Body of pancreas (tissue), 4 donors: ENCODE measurements at regions not wholly inside any gene's neighbourhood (a gene's known extent, or its start where the extent isn't known, plus 50 kb on each side); places are given as distances from the start of the nearest gene placed in this dataset.

Source experiments
- ATAC-seq: fragments of 150-250 bp; one replicate; pipeline ENCODE4 v1.9.1; 2016
- DNase-seq, 4 donors: peaks; one replicate each; pipeline ENCODE4 v3.0.0-alpha.2; 2019
- H3K27ac ChIP-seq, 4 donors: fragments of 200-600 bp; sonication (generic); 1 replicate in 3 of 4; 2 replicates in 1 of 4; pipeline versions ENCODE4 v1.5.1 to v1.6.1; 2016 to 2019; ENCODE audit warnings: mild to moderate bottlenecking in 1 of 4, mixed read lengths in 1 of 4, moderate library complexity in 1 of 4
- H3K27me3 ChIP-seq, 2 donors: fragments of 200-600 bp; sonication (generic); one replicate each; pipeline ENCODE4 v1.6.0; 2016; ENCODE audit warnings: mild to moderate bottlenecking in 1 of 2
- H3K36me3 ChIP-seq, 2 donors: fragments of 200-600 bp; sonication (generic); replicated peaks in 1 of 2; 2 replicates each; pipeline ENCODE4 v1.5.1; 2016; ENCODE audit warnings: low read depth in 2 of 2; ENCODE audit not compliant: insufficient read depth in 1 of 2
- H3K4me1 ChIP-seq: fragments of 200-600 bp; sonication (generic); one replicate; pipeline ENCODE4 v1.6.0; 2016
- H3K4me3 ChIP-seq, 2 donors: fragments of 200-600 bp; sonication (generic); 1 replicate in 1 of 2; 2 replicates in 1 of 2; pipeline ENCODE4 v1.5.1; 2016 to 2019
- H3K9me3 ChIP-seq, 3 donors: fragments of 200-600 bp; sonication (generic); 1 replicate in 2 of 3; 2 replicates in 1 of 3; pipeline ENCODE4 v1.5.1; 2016
- CTCF ChIP-seq, 7 experiments: fragments of 450-650 bp in 4 of 7; fragments of 200-600 bp in 3 of 7; sonication (generic) in 3 of 7; IDR thresholded peaks; one replicate each; pipeline ENCODE4 v1.5.1; 2016 to 2019; ENCODE audit warnings: antibody characterized with exemption in 7 of 7
- POLR2A ChIP-seq, 3 donors: fragments of 450-650 bp; IDR thresholded peaks; one replicate each; pipeline ENCODE4 v1.6.1; 2016; ENCODE audit warnings: antibody characterized with exemption in 3 of 3, mild to moderate bottlenecking in 2 of 3
- whole genome bisulfite sequencing, 2 donors: methylation state at CpG; one replicate each; pipeline ENCODE4 v1.1.5; 2017; 5-methylcytosine and 5-hydroxymethylcytosine counted together
- intact Hi-C: fragments of 100-400 bp; cut with DNase I; formaldehyde crosslinking; loops from one replicate; pipeline ENCODE4 v1.15.1; 2023

- Histone ChIP-seq H3K27ac (no peak overlapping the region), H3K9me3 (no peaks in the 10 kb centered on the region), H3K4me1 (no peaks in the 10 kb centered on the region), H3K36me3 (no peaks in the 10 kb centered on the region), H3K27me3 (no peaks in the 10 kb centered on the region), H3K4me3 (no peak overlapping the region)
- DNase-seq (no peak), ATAC-seq (no peak)
- no peak for TF ChIP-seq POLR2A (IDR thresholded peaks at IDR 0.05)
- TF ChIP-seq CTCF (IDR thresholded peaks at IDR 0.05) = no peak
- intact Hi-C loops = no loop called here
These were observed 620.7 kb downstream of the NYAP2 start for GRCh38 chr2:226020176-226020575.

DNA sequence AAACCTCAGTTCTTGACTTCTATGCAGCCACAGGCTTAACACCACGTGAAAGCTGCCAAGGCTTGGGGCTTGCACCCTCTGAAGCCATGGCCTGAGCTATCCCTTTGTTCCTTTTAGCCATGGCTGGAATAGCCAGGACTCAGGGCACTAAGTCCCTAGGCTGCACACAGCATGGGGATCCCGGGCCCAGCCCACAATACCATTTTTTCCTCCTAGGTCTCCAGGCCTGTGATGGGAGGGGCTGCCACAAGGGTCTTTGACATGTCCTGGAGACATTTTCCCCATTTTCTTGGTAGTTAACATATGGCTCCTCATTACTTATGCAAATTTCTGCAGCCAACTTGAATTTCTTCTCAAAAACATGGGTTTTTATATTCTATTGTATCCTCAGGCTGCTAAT, 619.1 kb downstream of the NYAP2 start:
- H3K4me1 ChIP-seq = no peaks in the 10 kb centered on the region
- no peak overlapping the region for H3K27ac ChIP-seq
- DNase-seq (no peak), ATAC-seq (no peak)
- intact Hi-C loops = no loop called here
- TF ChIP-seq CTCF (IDR thresholded peaks at IDR 0.05) (no peak), POLR2A (IDR thresholded peaks at IDR 0.05) (no peak)
- 71 to 75% methylated on average over 1 to 2 of the region's 2 CpGs for WGBS, 2 donors
- H3K9me3 ChIP-seq = no peaks in the 10 kb centered on the region
- no peaks in the 10 kb centered on the region for H3K27me3 ChIP-seq
- no peaks in the 10 kb centered on the region for H3K36me3 ChIP-seq
- no peak overlapping the region for H3K4me3 ChIP-seq

- Histone ChIP-seq H3K27ac (no peak overlapping the region), H3K9me3 (no peaks in the 10 kb centered on the region), H3K4me3 (no peak overlapping the region), H3K4me1 (no peaks in the 10 kb centered on the region), H3K36me3 (no peaks in the 10 kb centered on the region), H3K27me3 (no peaks in the 10 kb centered on the region)
- ATAC-seq = no peak
- intact Hi-C loops = no loop called here
- DNase-seq = no peak
- no peak for TF ChIP-seq POLR2A (IDR thresholded peaks at IDR 0.05)
- TF ChIP-seq CTCF (IDR thresholded peaks at IDR 0.05) = no peak
- 83% methylated on average over 2 of the region's 2 CpGs for WGBS, 2 donors
These were observed 618.0 kb downstream of the NYAP2 start for GRCh38 chr2:226017537-226017936.

DNA sequence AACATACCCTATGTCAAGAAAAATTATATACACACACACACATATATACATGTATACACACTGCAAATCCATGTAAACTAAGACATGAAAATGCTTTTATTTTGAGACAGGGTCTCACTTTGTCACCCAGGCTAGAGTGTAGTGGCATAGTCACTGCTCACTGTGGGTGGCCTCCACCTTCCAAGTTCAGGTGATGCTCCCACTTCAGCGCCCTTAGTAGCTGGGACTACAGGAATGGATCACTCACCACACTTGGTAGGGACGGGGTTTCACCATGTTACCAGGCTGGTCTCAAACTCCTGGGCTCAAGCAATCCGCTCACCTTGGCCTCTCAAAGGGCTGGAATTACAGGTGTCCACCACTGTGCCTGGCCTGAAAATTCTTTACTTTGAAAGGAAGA, 617.6 kb downstream of the NYAP2 start:
- intact Hi-C loops = no loop called here
- H3K4me3 ChIP-seq = no peak overlapping the region
- no peak overlapping the region for H3K27ac ChIP-seq
- TF ChIP-seq CTCF (IDR thresholded peaks at IDR 0.05) (no peak), POLR2A (IDR thresholded peaks at IDR 0.05) (no peak)
- no peak for DNase-seq
- ATAC-seq = no peak
- no peaks in the 10 kb centered on the region for H3K36me3 ChIP-seq
- H3K27me3 ChIP-seq = no peaks in the 10 kb centered on the region
- H3K4me1 ChIP-seq = no peaks in the 10 kb centered on the region
- 80 to 84% methylated on average over 3 of the region's 3 CpGs for WGBS, 2 donors
- no peaks in the 10 kb centered on the region for H3K9me3 ChIP-seq

DNA sequence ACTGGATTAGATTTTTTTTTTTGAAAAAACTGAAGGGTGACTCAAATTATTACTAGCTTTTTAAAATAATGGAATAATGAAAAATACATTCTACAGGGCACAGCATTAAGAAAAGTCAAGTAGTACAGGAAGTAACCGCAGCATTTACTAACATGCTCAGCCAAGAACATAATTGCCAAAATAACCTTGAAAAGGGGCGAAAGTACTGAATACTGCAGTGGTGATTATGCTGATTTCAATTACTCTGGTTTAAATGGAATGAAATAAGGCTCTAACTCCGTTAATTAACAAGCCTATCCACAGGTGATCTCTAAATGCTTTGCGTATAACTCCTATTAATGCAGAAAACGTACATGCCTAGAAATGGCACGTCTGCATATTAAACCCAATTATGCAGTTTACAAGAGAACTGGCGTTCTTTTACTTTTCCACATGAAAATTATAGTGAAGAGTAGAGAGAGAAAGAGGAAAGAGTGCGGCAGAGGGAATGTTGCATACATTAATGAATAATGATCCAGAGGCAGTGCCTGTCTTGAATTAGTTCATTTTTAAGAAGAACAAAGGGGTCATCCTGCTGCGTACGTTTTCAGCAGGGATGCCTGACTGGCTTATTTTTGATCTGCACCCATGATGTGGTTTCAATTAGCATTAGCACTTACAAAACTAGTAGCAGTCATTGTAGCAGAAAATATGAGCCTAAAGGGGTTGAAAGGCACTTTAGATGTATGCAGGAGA, 612.4 kb downstream of the NYAP2 start:
- Histone ChIP-seq H3K4me1 (no peaks in the 10 kb centered on the region), H3K27me3 (no peaks in the 10 kb centered on the region), H3K9me3 (no peaks in the 10 kb centered on the region), H3K36me3 (no peaks in the 10 kb centered on the region), H3K27ac (no peak overlapping the region), H3K4me3 (no peak overlapping the region)
- intact Hi-C loops = no loop called here
- WGBS, 2 donors = 69 to 70% methylated on average over 10 of the region's 10 CpGs
- ATAC-seq (no peak), DNase-seq (no peak)
- TF ChIP-seq CTCF (IDR thresholded peaks at IDR 0.05) (no peak), POLR2A (IDR thresholded peaks at IDR 0.05) (no peak)
